ENCODE measurements at regions not wholly inside any gene's neighbourhood (a gene's known extent, or its start where the extent isn't known, plus 50 kb on each side); places are given as distances from the start of the nearest gene placed in this dataset.

DNA sequence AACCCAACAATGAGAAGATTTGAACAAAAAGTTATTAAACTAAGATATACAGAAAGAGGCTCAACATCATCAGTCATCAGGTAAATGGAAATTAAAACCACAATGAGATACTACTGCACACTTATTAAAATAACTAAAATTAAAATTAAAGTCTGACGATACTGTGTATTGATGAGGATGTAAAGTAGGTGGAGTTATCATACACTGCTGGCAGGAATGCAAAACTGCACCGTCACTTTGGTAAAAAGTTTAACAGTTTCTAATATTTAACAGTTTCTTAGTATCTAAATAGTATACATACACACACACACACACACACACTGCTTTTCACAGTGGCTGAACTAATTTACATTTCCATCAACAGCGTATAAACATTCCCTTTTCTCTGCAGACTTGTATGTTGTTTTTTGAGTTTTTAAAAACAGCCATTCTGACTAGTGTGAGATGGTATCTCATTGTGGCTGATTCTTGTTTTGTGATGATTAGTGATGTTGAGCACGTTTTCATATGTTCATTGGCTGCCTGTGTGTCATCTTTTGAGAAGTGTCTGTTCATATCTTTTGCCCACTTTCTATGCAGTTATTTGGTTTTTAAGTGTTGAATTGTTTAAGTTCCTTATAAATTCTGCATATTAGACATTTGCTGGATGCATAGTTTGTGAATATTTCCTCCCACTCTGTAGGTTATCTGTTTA lies 726.9 kb upstream of the CHAC2 start:
- H3K9ac ChIP-seq (ENCODE audit: low read length), result no peak overlapping the region
- H2AFZ ChIP-seq (ENCODE audit: low read length), result no peak overlapping the region
- no peaks in the 10 kb centered on the region for H3K27me3 ChIP-seq (replicated peaks; ENCODE audit: insufficient read depth, low read length)
- DNase-seq, result no peak
- no peak overlapping the region for H3K27ac ChIP-seq (ENCODE audit: low read length)
- H3K4me3 ChIP-seq (ENCODE audit: low read length), result no peak overlapping the region
- H4K20me1 ChIP-seq (ENCODE audit: insufficient read depth, low read length), result no peaks in the 10 kb centered on the region
- H3K4me2 ChIP-seq (ENCODE audit: low read depth, low read length), result no peak overlapping the region
- no peaks in the 10 kb centered on the region for H3K9me3 ChIP-seq (replicated peaks; ENCODE audit: insufficient read depth, low read length)
- no peaks in the 10 kb centered on the region for H3K4me1 ChIP-seq (ENCODE audit: low read length)
- TF ChIP-seq EZH2 (optimal IDR thresholded peaks at IDR 0.05; ENCODE audit: low read depth, low read length), result no peak
- TF ChIP-seq, protein P1, sequence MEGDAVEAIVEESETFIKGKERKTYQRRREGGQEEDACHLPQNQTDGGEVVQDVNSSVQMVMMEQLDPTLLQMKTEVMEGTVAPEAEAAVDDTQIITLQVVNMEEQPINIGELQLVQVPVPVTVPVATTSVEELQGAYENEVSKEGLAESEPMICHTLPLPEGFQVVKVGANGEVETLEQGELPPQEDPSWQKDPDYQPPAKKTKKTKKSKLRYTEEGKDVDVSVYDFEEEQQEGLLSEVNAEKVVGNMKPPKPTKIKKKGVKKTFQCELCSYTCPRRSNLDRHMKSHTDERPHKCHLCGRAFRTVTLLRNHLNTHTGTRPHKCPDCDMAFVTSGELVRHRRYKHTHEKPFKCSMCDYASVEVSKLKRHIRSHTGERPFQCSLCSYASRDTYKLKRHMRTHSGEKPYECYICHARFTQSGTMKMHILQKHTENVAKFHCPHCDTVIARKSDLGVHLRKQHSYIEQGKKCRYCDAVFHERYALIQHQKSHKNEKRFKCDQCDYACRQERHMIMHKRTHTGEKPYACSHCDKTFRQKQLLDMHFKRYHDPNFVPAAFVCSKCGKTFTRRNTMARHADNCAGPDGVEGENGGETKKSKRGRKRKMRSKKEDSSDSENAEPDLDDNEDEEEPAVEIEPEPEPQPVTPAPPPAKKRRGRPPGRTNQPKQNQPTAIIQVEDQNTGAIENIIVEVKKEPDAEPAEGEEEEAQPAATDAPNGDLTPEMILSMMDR (IDR thresholded peaks at IDR 0.05; ENCODE audit: low read length), result no peak
- TF ChIP-seq EZH2phosphoT487 (IDR thresholded peaks at IDR 0.05; ENCODE audit: low read length), result no peak
- H3K36me3 ChIP-seq (replicated peaks; ENCODE audit: insufficient read depth, low read length), result no peaks in the 10 kb centered on the region
- H3F3A ChIP-seq (ENCODE audit: insufficient read depth, low read length), result no peaks in the 10 kb centered on the region
- H3K9me2 ChIP-seq (replicated peaks; ENCODE audit: insufficient read depth, low read length), result no peaks in the 10 kb centered on the region
- H3K79me2 ChIP-seq (ENCODE audit: low read length), result no peaks in the 10 kb centered on the region

DNA sequence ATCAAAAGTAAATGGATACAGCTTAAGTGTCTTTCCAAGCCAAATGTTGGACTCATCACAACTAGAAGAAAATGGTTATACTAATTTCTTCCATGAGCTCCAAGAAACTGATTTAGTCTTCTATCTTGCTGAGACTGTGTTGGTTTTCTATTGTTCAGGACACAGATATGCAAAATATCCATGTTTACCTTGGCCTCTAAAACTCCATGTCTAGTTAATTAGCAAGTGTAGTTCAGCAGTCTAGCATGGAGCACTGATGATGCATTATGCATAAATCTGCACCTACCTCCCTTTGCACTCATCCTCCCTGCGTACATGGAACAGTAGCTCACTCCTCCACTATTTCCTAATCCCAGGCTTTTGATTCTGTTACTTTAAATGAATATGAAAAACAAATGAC lies 731.4 kb upstream of the CHAC2 start:
- Histone ChIP-seq H3K27me3 (replicated peaks; ENCODE audit: insufficient read depth, low read length) (no peaks in the 10 kb centered on the region), H2AFZ (ENCODE audit: low read length) (no peak overlapping the region), H3K36me3 (replicated peaks; ENCODE audit: insufficient read depth, low read length) (no peaks in the 10 kb centered on the region), H4K20me1 (ENCODE audit: insufficient read depth, low read length) (no peaks in the 10 kb centered on the region), H3K79me2 (ENCODE audit: low read length) (no peaks in the 10 kb centered on the region), H3K9me2 (replicated peaks; ENCODE audit: insufficient read depth, low read length) (no peaks in the 10 kb centered on the region), H3K4me2 (ENCODE audit: low read depth, low read length) (no peak overlapping the region), H3K4me1 (ENCODE audit: low read length) (no peaks in the 10 kb centered on the region), H3K9ac (ENCODE audit: low read length) (no peak overlapping the region), H3K27ac (ENCODE audit: low read length) (no peak overlapping the region), H3F3A (ENCODE audit: insufficient read depth, low read length) (no peaks in the 10 kb centered on the region), H3K9me3 (replicated peaks; ENCODE audit: insufficient read depth, low read length) (no peaks in the 10 kb centered on the region), H3K4me3 (ENCODE audit: low read length) (no peak overlapping the region)
- TF ChIP-seq EZH2phosphoT487 (IDR thresholded peaks at IDR 0.05; ENCODE audit: low read length) (no peak), EZH2 (optimal IDR thresholded peaks at IDR 0.05; ENCODE audit: low read depth, low read length) (no peak)
- TF ChIP-seq, protein P1 (IDR thresholded peaks at IDR 0.05; ENCODE audit: low read length), result no peak
- DNase-seq, result no peak

- no peaks in the 10 kb centered on the region for H3K9me3 ChIP-seq (replicated peaks; ENCODE audit: insufficient read depth, low read length)
- TF ChIP-seq EZH2 (optimal IDR thresholded peaks at IDR 0.05; ENCODE audit: low read depth, low read length) (no peak), EZH2phosphoT487 (IDR thresholded peaks at IDR 0.05; ENCODE audit: low read length) (no peak)
- TF ChIP-seq, protein P1 (IDR thresholded peaks at IDR 0.05; ENCODE audit: low read length), result no peak
- no peaks in the 10 kb centered on the region for H3K36me3 ChIP-seq (replicated peaks; ENCODE audit: insufficient read depth, low read length)
- no peaks in the 10 kb centered on the region for H3K27me3 ChIP-seq (replicated peaks; ENCODE audit: insufficient read depth, low read length)
- no peaks in the 10 kb centered on the region for H4K20me1 ChIP-seq (ENCODE audit: insufficient read depth, low read length)
- H3K9me2 ChIP-seq (replicated peaks; ENCODE audit: insufficient read depth, low read length), result no peaks in the 10 kb centered on the region
- no peaks in the 10 kb centered on the region for H3K79me2 ChIP-seq (ENCODE audit: low read length)
- DNase-seq, result no peak
- H3F3A ChIP-seq (ENCODE audit: insufficient read depth, low read length), result no peaks in the 10 kb centered on the region
- no peak overlapping the region for H2AFZ ChIP-seq (ENCODE audit: low read length)
- H3K4me3 ChIP-seq (ENCODE audit: low read length), result no peak overlapping the region
- H3K9ac ChIP-seq (ENCODE audit: low read length), result no peak overlapping the region
- H3K4me1 ChIP-seq (ENCODE audit: low read length), result no peaks in the 10 kb centered on the region
- H3K27ac ChIP-seq (ENCODE audit: low read length), result no peak overlapping the region
- no peak overlapping the region for H3K4me2 ChIP-seq (ENCODE audit: low read depth, low read length)
These were observed 732.5 kb upstream of the CHAC2 start for GRCh38 chr2:53035153-53035552.
